ELR (cell line): ENCODE measurements at regions not wholly inside any gene's neighbourhood (a gene's known extent, or its start where the extent isn't known, plus 50 kb on each side); places are given as distances from the start of the nearest gene placed in this dataset.
"Not testable (repeated sequence)": the region's sequence is repeated elsewhere in the genome, so short reads cannot be mapped to it uniquely, and the experiment has no call there.

Experiments
- DNase-seq: peaks from one replicate; pipeline ENCODE4 v3.0.0-alpha.2; 2015; ENCODE audit warnings: low read depth

DNA sequence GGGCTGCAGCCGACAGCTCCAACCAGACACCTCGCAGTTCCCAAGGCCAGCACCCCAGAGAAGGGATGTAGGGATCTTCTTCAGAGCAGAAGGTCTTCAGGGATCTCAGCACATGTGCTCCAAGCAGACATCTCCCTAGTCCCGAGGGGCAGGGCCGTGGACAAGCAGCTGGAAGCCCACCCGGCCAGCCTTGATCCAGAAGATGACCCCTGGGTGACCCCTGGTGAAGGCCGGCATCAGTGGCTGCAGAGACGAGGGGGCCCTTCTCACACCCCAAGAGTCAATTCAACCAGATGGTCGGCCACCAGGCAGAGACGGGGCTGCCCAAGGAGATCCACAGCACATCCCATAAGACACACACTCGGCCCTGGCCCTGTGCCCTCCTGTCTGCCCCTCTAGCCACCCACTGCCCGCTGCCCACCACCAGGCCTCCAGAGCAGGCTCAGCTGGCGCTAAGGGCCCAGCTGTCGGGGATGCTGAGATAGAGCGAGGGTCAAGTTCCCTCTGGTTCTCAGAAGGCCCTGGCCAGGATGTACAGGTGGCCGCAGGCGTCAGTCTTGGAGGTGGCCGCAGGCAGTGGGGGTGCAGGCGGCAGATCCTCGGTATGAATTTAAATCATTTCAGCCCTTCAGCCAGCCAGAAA, 168.3 kb downstream of the BRD1 start:
- no peak for DNase-seq

DNA sequence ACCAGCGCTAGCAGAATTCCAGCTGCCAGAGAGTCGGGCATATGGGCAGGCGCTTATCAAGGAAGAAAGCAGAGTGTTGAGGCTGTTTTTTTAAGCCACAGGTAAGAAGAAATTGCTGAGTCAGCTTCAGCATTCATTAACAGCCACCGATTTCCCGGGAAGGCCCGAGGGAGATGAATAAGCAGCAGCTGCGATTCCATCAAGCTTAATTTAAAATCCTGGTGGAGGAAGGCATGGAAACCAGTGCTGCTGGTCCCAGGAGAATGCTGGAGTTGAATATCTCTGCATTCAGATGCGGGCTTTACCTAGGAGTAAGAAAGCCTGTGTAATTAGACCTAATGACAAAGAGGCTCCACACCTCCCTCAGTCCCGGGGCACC, 168.8 kb downstream of the BRD1 start:
- DNase-seq: no peak

DNA sequence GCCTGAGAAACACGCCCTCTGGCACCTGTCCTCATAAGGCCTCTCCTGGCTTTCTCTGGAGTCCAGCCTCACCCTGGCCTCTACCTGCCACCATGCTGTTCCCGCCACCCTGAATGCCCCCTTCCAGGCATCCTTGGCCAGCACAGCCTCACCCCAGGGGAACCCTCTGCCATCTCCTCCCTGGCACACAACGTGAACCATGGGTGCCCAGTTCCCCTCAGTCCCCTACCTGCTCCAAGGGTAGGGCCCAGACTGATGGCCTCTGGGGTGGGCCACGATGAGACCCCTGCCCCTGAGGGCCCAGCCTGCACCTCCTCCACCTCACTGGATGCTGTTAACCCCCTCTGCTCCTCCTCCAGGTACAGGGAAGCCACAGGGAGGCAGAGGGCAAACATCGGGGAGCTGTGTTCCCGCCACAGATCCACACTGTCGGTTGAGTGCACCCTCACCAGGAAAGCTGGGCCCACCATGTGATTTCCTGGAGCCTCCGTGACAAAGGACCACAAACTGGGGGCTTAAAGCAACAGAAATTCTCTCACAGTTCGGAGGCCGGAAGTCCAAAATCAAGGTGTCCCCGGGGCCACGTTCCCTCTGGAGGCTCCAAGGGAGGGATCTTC, 169.6 kb downstream of the BRD1 start:
- no peak for DNase-seq

DNA sequence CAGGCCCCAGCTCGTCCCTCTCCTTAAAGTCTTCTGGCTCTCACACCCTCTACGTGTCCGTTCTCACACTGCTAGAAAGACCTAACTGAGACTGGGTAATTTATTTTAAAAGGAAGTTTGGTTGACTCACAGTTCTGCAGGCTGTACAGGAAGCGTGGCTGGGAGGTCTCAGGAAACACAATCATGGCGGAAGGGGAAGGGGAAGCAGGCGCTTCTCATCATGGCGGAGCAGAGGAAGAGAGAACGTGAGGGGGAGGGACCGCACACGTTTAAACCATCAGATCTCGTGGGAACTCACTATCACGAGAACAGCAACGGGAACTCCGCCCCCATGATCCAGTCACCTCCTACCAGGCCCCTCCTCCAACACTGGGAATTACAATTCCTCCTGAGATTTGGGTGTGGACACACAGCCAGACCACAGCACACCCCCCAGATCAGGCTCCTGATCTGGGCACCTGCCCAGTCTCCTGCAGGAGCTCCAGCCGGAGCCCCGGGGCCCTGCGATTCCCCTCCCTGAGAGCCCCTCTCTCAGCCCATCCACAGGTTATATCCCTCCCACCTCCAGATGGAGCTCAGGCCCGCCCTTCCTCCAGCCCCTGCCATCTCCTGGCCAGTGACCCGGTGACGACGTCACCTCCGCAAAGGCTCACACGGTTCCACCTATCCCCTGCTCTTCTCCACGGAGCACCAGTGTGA, 170.2 kb downstream of the BRD1 start:
- DNase-seq: no peak

DNA sequence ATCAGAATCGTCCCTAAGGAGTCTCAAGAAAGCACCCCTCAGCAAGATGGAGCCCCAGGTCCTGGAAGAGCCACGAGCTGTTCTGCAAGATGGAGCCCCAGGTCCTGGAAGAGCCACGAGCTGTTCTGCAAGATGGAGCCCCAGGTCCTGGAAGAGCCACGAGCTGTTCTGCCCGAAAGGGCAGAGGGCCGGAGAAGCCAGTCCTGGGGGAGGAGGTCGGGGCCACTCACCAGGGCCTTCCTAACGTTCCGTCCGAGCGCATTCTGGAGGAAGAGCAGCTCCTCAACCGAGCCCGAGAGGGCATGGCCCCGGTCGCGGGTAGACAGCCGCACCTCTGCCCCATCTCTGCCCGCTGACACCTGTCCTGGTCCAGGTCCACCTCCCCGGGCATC, 170.8 kb downstream of the BRD1 start:
- not testable (repeated sequence) for DNase-seq

DNA sequence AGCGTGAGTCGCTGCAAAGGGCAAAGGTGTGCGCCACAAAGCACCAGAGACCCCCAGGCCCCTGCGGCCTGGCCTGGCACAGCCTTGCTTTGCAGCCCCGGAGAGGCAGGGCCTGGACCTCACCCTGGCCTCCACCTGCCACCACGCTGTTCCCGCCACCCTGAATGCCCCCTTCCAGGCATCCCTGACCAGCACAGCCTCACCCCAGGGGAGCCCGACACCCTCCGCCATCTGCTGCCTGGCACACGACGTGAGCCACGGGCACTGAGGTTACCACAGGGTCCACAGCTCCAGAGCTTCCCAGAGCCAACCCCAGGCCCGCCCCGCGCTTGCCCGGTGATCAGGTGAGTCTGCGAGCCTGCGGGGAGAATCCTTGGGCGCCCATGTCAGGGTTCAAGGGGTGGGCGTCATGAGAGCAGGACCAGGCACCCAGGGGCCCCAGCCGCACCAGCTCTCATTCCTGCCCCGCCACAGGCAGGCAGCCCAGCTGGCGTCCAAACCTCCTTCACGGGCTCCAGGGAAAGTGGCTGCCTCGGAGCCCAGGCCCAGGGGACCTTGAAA, 171.3 kb downstream of the BRD1 start:
- no peak for DNase-seq

DNA sequence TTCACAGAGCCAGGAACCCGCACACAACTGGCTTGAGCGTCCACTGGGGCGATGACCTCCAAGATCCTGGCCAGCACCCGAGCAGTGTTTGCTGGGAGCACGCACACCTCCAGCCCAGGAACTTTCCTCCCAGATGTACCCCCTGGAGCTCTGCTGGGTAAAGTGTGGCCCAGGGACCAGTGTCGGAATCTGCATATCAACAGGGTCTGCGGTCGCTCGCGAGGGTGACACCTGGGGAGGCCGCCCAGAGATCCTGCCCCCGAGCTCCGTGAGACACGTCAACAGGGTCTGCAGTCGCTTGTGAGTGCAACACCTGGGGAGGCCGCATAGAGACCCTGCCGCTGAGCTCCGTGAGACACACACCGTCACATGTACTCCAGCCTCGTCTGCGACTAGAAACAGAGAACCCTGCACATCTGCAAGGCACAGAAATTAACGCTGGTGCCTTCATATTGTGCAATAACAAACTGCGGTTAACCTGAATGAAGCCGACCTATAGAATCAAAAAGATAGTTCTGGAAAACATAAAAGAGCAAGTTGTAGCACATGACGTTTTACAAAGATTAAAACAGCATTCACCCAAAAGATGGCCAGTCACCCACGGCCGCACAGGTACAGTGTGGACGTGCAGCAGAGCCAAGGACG, 172.4 kb downstream of the BRD1 start:
- no peak for DNase-seq

DNA sequence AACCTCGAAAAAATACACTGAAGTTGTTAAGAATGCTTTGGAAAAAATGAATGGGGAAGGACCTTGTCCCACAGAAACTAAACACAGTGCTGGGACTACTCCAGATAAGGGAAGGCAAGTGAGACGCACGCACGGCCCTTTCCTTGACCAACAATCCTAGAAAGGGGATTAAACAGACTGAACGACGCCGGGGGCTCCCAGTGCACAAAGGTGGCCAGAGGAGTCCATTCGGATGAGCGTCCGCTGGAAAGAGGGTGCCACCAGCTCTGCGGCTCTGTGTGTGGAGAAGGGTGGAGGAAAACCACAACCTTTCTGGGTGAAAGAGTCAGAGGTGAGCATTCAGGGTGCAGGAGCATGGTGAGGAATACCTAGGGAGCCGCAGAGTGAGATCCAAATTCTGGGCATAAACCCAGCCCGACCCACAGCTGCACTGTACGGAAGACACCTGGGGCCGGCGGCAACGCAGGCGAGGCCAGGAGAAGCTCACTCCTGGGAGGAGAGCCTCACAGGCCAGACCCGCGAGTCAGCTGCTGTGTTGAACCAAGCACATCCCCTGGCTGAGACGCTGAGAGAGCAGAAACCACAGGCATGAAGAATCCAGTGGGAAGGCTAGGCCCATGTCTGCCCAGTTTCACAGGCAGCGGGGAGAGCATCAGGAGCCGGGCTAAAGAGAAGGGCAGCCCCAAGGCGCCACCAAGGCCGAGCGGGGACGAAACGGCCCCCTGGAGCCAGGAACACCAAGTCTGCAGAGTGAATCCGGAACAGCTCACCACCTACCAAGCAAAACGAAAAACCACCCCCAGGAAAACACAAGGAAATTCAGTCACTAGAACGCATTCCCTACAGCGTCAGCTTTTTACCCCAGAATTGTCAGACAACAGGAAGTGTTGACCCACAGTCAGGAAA, 177.1 kb downstream of the BRD1 start:
- DNase-seq: no peak

DNA sequence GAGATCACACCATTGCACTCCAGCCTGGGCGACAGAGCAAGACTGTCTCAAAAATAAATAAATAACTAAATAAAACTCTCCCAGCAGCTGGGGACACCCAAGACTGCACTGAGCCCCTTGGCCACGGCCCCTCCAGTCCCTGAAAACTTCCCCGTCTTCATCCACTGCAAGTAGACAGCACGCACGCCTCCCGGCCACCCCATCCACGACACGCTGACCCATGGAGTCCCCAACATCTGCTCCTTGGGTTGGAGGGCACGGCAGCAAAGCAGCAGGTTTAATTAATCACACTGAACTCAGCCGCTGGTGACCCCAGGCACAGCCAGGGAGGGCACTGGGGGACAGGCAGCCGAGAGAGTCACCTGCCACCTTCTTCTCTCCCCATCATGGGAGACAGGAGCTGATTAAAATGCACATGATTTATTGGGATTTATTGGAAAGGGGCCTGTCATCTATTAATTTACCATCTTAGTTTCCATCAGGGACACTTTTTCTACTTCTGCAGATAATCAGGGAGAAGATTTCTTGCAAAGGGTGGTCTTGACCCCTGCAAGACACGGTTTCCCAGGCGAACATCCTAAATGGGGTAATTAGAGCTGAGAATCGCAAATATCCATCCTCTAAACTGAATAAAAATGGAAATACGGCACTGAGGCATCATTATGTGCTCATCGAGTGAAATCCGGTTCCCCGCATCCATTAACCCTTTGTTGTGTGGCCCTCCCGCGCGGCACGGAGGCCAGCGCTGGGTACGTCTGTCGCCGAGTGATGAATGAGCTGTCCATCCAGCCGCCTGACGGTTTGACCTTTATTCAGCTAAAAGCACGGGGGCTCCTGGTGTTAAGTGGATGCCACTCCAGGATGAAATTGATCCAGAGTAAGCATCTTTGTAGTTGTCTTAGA, 178.3 kb downstream of the BRD1 start:
- DNase-seq: no peak

DNA sequence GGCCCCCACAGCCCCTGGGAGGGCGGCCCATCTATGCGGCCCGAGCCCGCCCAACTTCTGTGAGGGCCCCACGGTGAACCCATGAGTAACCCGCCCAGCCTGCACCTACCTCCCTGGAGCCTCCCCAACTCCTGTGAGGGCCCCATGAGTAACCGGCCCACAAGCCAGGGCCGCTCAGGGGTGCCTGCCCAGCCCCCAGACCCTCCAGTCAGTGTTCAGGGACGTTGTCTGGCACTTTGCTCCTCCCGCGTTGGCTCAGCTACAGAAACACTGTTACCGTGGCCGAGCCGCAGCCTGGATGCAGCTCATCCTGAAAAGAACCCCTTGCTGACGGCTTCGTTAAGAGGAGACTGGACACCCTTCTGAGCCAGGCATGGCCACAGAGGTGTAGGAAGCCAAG, 179.6 kb downstream of the BRD1 start:
- no peak for DNase-seq

DNA sequence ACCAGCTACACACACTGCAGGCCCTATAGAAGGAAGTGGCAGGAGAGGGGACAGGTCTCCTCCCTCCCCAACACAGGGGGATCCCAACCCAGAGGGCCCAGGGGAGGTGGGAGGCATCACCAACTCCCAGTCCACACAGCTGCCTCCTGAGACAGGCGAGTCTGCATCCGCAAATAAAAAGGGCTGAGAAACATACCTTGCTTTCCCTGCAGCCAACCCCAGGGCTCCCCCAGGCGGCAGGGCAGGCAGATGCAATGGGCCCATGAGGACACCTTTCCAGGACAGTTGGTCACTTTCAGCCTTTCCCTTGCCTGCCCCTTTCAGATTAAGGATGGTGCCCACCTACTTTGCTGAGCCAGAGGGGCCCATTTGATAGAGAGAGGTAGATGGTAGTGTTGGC, 180.0 kb downstream of the BRD1 start:
- no peak for DNase-seq

DNA sequence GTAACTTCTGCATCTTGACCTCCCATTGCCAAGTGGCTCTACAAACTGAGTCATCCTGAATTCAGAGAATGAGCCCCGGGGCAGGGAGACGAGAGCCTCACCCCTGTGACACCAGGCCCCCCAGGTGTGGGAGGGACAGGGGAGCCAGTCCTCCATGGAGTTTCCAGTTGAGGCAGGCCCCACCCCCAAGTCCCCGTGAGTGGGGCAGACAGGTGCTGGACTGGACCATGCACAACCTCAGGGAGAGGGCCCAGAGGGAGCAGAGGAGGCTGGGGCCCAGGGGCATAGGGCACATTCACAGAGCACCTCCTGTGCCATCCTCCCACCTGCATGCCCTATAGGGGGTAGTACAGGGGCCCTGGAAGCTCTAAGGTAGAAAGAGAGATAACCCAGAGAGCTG, 180.8 kb downstream of the BRD1 start:
- DNase-seq: no peak

DNA sequence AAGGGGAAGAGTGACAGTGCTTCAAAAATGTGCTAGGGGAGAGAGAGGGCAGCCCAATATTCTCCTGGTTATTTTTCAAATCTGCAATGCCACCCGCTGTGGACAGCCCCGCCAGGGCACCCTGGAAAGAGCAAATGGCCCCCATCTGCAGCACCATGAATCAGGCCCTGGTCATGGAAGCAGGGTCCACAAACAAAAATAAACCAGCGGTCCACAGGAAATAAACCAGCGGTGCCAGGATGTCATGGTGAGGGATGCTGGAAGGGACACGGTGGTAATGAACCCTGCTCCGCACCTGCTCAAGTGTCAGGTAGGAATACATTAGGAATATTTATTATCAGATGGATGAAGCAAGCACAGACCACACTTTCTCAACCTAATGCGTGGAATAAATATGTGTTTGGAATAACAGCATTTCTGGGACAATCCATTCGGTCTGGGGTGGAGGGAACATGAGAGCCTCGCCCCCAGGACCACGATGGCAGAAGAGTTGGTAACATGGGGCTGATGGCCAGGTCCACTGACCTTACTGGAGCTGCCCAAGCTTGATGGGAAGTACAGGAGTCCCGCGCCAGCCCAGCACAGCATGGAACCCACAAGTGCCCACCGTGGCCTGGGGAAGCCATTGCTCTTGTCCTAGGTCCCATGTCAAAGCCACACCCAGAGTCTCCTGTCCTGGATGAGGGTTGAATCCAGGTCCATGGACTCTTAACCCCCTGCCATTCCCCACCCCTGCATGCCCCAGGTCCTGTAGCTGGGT, 181.7 kb downstream of the BRD1 start:
- DNase-seq: no peak

DNA sequence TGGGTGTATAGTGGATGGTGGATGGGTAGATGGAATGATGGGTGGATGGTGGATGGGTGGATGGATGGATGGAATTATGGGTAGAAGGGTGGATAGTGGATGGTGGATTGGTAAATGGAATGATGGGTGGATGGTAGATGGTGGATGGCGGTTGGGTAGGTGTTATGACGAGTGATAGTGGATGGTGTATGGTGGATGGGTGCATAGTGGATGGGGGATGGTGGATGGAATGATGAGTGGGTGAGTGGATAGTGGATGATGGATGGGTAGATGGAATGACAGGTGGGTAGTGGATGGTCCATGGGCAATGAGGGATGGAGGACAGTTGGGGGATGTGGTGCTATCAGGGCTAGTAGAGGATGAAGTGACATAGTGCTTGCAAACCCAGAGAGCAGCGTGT, 182.4 kb downstream of the BRD1 start:
- DNase-seq: no peak

DNA sequence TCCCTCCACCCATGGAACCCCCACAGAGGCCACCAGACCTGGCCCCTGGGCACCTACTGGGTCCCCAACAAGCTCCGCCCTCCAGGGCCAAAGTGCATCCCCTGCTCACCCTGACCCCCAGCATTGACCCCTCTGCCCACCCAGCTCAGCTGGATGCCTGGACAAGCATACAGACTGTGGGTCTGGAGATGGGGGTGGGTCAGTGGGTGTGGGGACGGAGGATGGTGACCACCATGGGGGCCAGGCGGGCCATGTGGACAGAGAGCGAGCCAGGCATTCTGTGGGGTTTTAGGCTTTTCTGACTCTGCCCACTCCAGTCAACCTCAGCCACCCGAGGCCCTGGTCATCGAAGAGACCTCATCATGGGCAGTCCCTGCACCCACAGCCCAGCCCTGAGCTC, 183.7 kb downstream of the BRD1 start:
- DNase-seq: no peak

DNA sequence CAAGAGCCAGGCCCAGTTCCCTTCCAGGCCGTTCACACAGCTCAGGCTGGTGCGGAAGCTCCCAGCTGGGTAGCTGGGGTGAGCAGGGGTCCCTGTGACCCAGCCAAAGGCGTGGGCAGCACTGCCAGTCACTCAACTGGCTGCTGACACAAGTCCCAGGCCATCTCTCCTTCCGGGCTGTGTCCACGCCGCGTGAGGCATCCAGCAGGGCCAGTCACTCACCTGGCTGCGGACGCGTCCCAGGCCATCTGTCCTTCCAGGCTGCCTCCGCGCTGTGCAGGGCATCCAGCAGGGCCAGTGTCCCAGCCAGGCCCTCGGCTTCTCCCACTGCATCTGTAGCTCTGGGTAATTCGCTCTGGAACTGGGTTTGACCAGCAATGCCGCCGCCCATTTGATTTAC, 184.2 kb downstream of the BRD1 start:
- DNase-seq: no peak

DNA sequence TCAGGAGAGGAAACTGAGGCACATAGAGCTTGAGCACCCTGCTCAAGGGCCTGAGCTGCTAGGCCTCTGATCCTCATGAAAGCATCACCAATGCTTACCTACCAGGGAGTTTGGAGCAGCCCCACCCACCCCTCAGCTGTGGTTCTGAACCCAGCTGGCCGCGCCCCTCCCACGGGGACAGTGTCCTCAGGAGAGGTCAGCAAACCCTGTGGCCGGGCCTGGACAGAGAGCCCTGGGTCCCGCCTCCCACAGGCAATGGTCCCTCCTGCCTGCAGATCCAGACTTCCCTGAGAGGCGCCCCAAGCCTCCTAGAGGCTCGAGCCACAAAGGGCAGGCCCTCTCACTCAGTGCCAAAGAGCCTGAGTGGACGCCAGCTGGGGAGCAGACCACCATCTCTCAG, 184.9 kb downstream of the BRD1 start:
- DNase-seq: no peak

DNA sequence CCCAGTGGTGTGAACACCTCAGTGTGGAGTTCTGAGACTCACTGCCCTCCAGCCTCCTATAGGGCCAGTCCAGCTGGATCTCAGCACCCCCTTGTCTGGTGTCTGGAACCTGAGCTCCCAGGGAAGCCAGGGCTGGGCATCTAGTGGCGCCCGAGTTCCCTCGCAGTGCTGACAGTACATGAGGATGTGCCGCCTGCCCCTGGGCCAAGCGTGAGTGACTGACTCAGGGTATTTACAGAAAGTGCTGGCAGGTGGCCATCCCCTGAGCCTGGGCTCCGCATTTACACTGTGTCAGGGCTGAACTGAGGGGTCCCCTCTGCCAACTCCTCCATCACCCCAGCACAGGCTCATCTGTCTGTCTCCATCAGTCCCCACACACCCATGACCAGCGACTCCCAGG, 185.3 kb downstream of the BRD1 start:
- no peak for DNase-seq

DNA sequence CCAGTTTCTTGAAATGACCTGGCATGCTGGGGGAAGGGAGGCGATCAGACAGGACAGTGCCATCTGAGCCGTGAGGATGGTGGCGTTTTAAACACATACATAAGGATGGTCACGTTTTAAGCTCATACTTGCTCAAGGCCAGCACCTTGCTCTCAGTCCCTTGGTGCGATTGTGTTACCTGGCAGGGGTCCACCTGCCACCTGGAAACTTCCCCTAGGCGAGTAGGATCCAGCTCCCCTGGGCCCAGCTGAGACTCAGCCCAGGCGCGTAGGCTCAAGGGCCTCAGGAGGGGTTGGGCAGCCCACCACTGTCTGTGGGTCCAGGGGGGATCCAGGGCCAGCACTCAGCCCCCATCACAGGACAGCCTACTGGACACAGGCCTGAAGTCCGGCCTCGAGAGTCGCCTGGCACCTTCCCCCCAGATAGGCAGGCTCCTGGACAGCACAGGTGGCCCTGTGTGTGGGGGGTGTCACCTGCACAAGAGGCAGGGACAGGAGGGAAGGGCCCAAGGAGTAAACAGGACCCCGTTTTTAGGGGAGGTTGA, 185.8 kb downstream of the BRD1 start:
- DNase-seq: no peak
